Fibroblast of lung (primary cell): ENCODE measurements at regions not wholly inside any gene's neighbourhood (a gene's known extent, or its start where the extent isn't known, plus 50 kb on each side); places are given as distances from the start of the nearest gene placed in this dataset.

Source experiments
- DNase-seq, 2 donors: peaks; one replicate each; pipeline versions ENCODE4 v3.0.0 to v3.0.0-alpha.2; 2010; ENCODE audit warnings: low read depth in 2 of 2
- H2AFZ ChIP-seq: 2 replicates; pipeline ENCODE4 v1.5.1; 2012; ENCODE audit warnings: low read length, control low read depth, inconsistent platforms
- H3K27ac ChIP-seq: 2 replicates; pipeline ENCODE4 v1.5.1; 2011; ENCODE audit warnings: low read length, control low read depth; ENCODE audit not compliant: insufficient read depth
- H3K27me3 ChIP-seq: 2 replicates; pipeline ENCODE4 v1.5.1; 2011; ENCODE audit warnings: mild to moderate bottlenecking, low read length; ENCODE audit not compliant: control insufficient read depth, insufficient read depth
- H3K36me3 ChIP-seq: 2 replicates; pipeline ENCODE4 v1.5.1; 2011; ENCODE audit warnings: low read length; ENCODE audit not compliant: control insufficient read depth, insufficient read depth
- H3K4me1 ChIP-seq: 2 replicates; pipeline ENCODE4 v1.5.1; 2011; ENCODE audit warnings: low read length; ENCODE audit not compliant: control insufficient read depth, insufficient read depth; ENCODE audit errors: extremely low read depth
- H3K4me2 ChIP-seq: 2 replicates; pipeline ENCODE4 v1.5.1; 2011; ENCODE audit warnings: low read length, control low read depth; ENCODE audit not compliant: insufficient read depth; ENCODE audit errors: extremely low read depth
- H3K4me3 ChIP-seq, 4 experiments: fragments of 200-600 bp in 1 of 4; sonication (generic) in 1 of 4; replicated peaks in 1 of 4; 2 replicates each; pipeline ENCODE4 v1.5.1; 2011 to 2016; ENCODE audit warnings: low read length in 4 of 4, low read depth in 3 of 4, mild to moderate bottlenecking in 3 of 4, control low read depth in 2 of 4, inconsistent platforms in 1 of 4, mixed read lengths in 1 of 4; ENCODE audit not compliant: insufficient read depth in 1 of 4; ENCODE audit errors: control extremely low read depth in 1 of 4
- H3K79me2 ChIP-seq: 2 replicates; pipeline ENCODE4 v1.5.1; 2012; ENCODE audit warnings: mild to moderate bottlenecking, low read length, inconsistent platforms; ENCODE audit not compliant: control insufficient read depth, insufficient read depth
- H3K9ac ChIP-seq: 2 replicates; pipeline ENCODE4 v1.5.1; 2011; ENCODE audit warnings: mild to moderate bottlenecking, low read length, control low read depth; ENCODE audit not compliant: insufficient read depth
- H3K9me3 ChIP-seq: 2 replicates; pipeline ENCODE4 v1.5.1; 2012; ENCODE audit warnings: low read depth, low read length; ENCODE audit not compliant: control insufficient read depth, insufficient read depth
- H4K20me1 ChIP-seq: 2 replicates; pipeline ENCODE4 v1.5.1; 2011; ENCODE audit warnings: low read length; ENCODE audit not compliant: control insufficient read depth, insufficient read depth; ENCODE audit errors: extremely low read depth
- CTCF ChIP-seq, 2 donors: IDR thresholded peaks in 1 of 2; conservative IDR thresholded peaks in 1 of 2; 1 replicate in 1 of 2; 2 replicates in 1 of 2; pipeline ENCODE4 v1.5.1; 2011 to 2012; ENCODE audit warnings: low read length in 2 of 2, control low read depth in 1 of 2, inconsistent platforms in 1 of 2, low read depth in 1 of 2, mild to moderate bottlenecking in 1 of 2
- EZH2 ChIP-seq: IDR thresholded peaks from 2 replicates; pipeline ENCODE4 v1.5.1; 2012; ENCODE audit warnings: low read length, control low read depth, mild to moderate bottlenecking; ENCODE audit errors: missing control alignments

GRCh38 chr10:130963786-130964522 is 347.6 kb downstream of the TCERG1L start:
- no peak overlapping the region for H3K4me3 ChIP-seq
- no peak overlapping the region for H3K27ac ChIP-seq
- no peaks in the 10 kb centered on the region for H3K4me1 ChIP-seq
- no peaks in the 10 kb centered on the region for H4K20me1 ChIP-seq
- H3K9me3 ChIP-seq: no peaks in the 10 kb centered on the region
- H3K79me2 ChIP-seq: no peaks in the 10 kb centered on the region
- H3K4me2 ChIP-seq: no peak overlapping the region
- H3K9ac ChIP-seq: no peak overlapping the region
- H3K36me3 ChIP-seq: no peaks in the 10 kb centered on the region
- H2AFZ ChIP-seq: no peak overlapping the region
- DNase-seq: no peak
- TF ChIP-seq EZH2 (no peak), CTCF (conservative IDR thresholded peaks at IDR 0.05 in 1 of 2, IDR thresholded peaks at IDR 0.05 in 1 of 2; ENCODE audit: low read depth in 1 of 2, low read length in 2 of 2) (no peak)
- no peaks in the 10 kb centered on the region for H3K27me3 ChIP-seq

- no peaks in the 10 kb centered on the region for H3K27me3 ChIP-seq
- no peak overlapping the region for H2AFZ ChIP-seq
- no peaks in the 10 kb centered on the region for H4K20me1 ChIP-seq
- H3K4me1 ChIP-seq: no peaks in the 10 kb centered on the region
- H3K4me2 ChIP-seq: no peak overlapping the region
- no peak overlapping the region for H3K27ac ChIP-seq
- no peaks in the 10 kb centered on the region for H3K79me2 ChIP-seq
- no peaks in the 10 kb centered on the region for H3K36me3 ChIP-seq
- H3K9me3 ChIP-seq: no peaks in the 10 kb centered on the region
- no peak for DNase-seq
- no peak overlapping the region for H3K4me3 ChIP-seq
- no peak overlapping the region for H3K9ac ChIP-seq
- TF ChIP-seq CTCF (conservative IDR thresholded peaks at IDR 0.05 in 1 of 2, IDR thresholded peaks at IDR 0.05 in 1 of 2; ENCODE audit: low read depth in 1 of 2, low read length in 2 of 2) (no peak), EZH2 (no peak)
These were observed 346.8 kb downstream of the TCERG1L start for GRCh38 chr10:130964771-130965170.

GRCh38 chr10:130967161-130967560 is 344.4 kb downstream of the TCERG1L start:
- TF ChIP-seq CTCF (conservative IDR thresholded peaks at IDR 0.05 in 1 of 2, IDR thresholded peaks at IDR 0.05 in 1 of 2; ENCODE audit: low read depth in 1 of 2, low read length in 2 of 2) (no peak), EZH2 (no peak)
- H3K27ac ChIP-seq: no peak overlapping the region
- no peak overlapping the region for H3K9ac ChIP-seq
- H3K27me3 ChIP-seq: no peaks in the 10 kb centered on the region
- H4K20me1 ChIP-seq: no peaks in the 10 kb centered on the region
- no peak overlapping the region for H3K4me2 ChIP-seq
- no peak overlapping the region for H3K4me3 ChIP-seq
- no peaks in the 10 kb centered on the region for H3K9me3 ChIP-seq
- no peak for DNase-seq
- no peaks in the 10 kb centered on the region for H3K36me3 ChIP-seq
- no peak overlapping the region for H2AFZ ChIP-seq
- H3K4me1 ChIP-seq: no peaks in the 10 kb centered on the region
- no peaks in the 10 kb centered on the region for H3K79me2 ChIP-seq
